PFSK-1 (cell line): ENCODE measurements at regions not wholly inside any gene's neighbourhood (a gene's known extent, or its start where the extent isn't known, plus 50 kb on each side); places are given as distances from the start of the nearest gene placed in this dataset.

ENCODE experiments used
- FOXP2 ChIP-seq: optimal IDR thresholded peaks from 2 replicates; pipeline ENCODE3; 2011; ENCODE audit warnings: borderline replicate concordance, control low read depth, inconsistent platforms; ENCODE audit not compliant: insufficient read depth; ENCODE audit errors: extremely low read length, extremely low read depth
- POLR2AphosphoS5 ChIP-seq: IDR thresholded peaks from 2 replicates; pipeline ENCODE4 v1.6.1; 2012; ENCODE audit warnings: low read depth, mild to moderate bottlenecking, control low read depth, low read length, moderate library complexity
- REST ChIP-seq, 2 experiments: IDR thresholded peaks; 2 replicates each; pipeline versions ENCODE4 v1.6.1 to v1.8.0; 2011 to 2012; ENCODE audit warnings: low read depth in 2 of 2, low read length in 2 of 2, control low read depth in 1 of 2, inconsistent platforms in 1 of 2, mild to moderate bottlenecking in 1 of 2, moderate library complexity in 1 of 2; ENCODE audit not compliant: insufficient read depth in 1 of 2
- SIN3A ChIP-seq: IDR thresholded peaks from 2 replicates; pipeline ENCODE4 v1.6.1; 2012; ENCODE audit warnings: mild to moderate bottlenecking, low read length, moderate library complexity, borderline replicate concordance; ENCODE audit not compliant: insufficient read depth
- TAF1 ChIP-seq: IDR thresholded peaks from 2 replicates; pipeline ENCODE4 v1.6.1; 2012; ENCODE audit warnings: low read length, control low read depth, borderline replicate concordance; ENCODE audit not compliant: insufficient read depth

- TF ChIP-seq REST (IDR thresholded peaks at IDR 0.05; ENCODE audit: insufficient read depth in 1 of 2, low read depth in 2 of 2, low read length in 2 of 2), result no peak
- no peak for TF ChIP-seq TAF1
- no peak for TF ChIP-seq POLR2AphosphoS5
- no peak for TF ChIP-seq FOXP2
- no peak for TF ChIP-seq SIN3A
Measured at GRCh38 chr2:147542351-147542750, 302.5 kb upstream of the ACVR2A start.

GRCh38 chr2:147541314-147541713 lies 303.5 kb upstream of the ACVR2A start:
- no peak for TF ChIP-seq FOXP2
- TF ChIP-seq POLR2AphosphoS5, result no peak
- TF ChIP-seq TAF1, result no peak
- no peak for TF ChIP-seq REST (IDR thresholded peaks at IDR 0.05; ENCODE audit: insufficient read depth in 1 of 2, low read depth in 2 of 2, low read length in 2 of 2)
- TF ChIP-seq SIN3A, result no peak

- no peak for TF ChIP-seq TAF1
- TF ChIP-seq REST (IDR thresholded peaks at IDR 0.05; ENCODE audit: insufficient read depth in 1 of 2, low read depth in 2 of 2, low read length in 2 of 2), result no peak
- no peak for TF ChIP-seq POLR2AphosphoS5
- TF ChIP-seq FOXP2, result no peak
Measured at GRCh38 chr2:147538821-147539220, 306.0 kb upstream of the ACVR2A start.

GRCh38 chr2:147538088-147538487 lies 306.7 kb upstream of the ACVR2A start:
- no peak for TF ChIP-seq POLR2AphosphoS5
- no peak for TF ChIP-seq TAF1
- no peak for TF ChIP-seq SIN3A
- TF ChIP-seq FOXP2, result no peak
- TF ChIP-seq REST (IDR thresholded peaks at IDR 0.05; ENCODE audit: insufficient read depth in 1 of 2, low read depth in 2 of 2, low read length in 2 of 2), result no peak

GRCh38 chr2:147531269-147531668 lies 313.6 kb upstream of the ACVR2A start:
- TF ChIP-seq REST (IDR thresholded peaks at IDR 0.05; ENCODE audit: insufficient read depth in 1 of 2, low read depth in 2 of 2, low read length in 2 of 2) (no peak), SIN3A (no peak), POLR2AphosphoS5 (no peak)
